Epithelial cell of esophagus (primary cell): ENCODE measurements at regions not wholly inside any gene's neighbourhood (a gene's known extent, or its start where the extent isn't known, plus 50 kb on each side); places are given as distances from the start of the nearest gene placed in this dataset.
A peak's percentile ranks its signal among the peaks of the same experiment; 100 is the strongest.
"Not testable (repeated sequence)": the region's sequence is repeated elsewhere in the genome, so short reads cannot be mapped to it uniquely, and the experiment has no call there.

Experiments used
- DNase-seq: peaks from one replicate; pipeline ENCODE4 v3.0.0; 2010; ENCODE audit warnings: low read depth
- H3K4me3 ChIP-seq: 2 replicates; pipeline ENCODE4 v1.5.1; 2011; ENCODE audit warnings: mild to moderate bottlenecking, low read length, control low read depth
- CTCF ChIP-seq: IDR thresholded peaks from 2 replicates; pipeline ENCODE4 v1.5.1; 2011; ENCODE audit warnings: low read depth, mild to moderate bottlenecking, low read length, control low read depth, inconsistent platforms; ENCODE audit not compliant: insufficient read depth; ENCODE audit errors: missing control alignments

GRCh38 chrX:45584717-45585116, 384.0 kb upstream of the DIPK2B start:
- H3K4me3 ChIP-seq = no peak overlapping the region
- DNase-seq = peak; percentile 82
- no peak for TF ChIP-seq CTCF

- no peak for DNase-seq
- no peak overlapping the region for H3K4me3 ChIP-seq
- TF ChIP-seq CTCF = no peak
These were observed 376.7 kb upstream of the DIPK2B start for GRCh38 chrX:45577361-45577760.

- no peak for TF ChIP-seq CTCF
- no peak overlapping the region for H3K4me3 ChIP-seq
- DNase-seq = no peak
These were observed 370.8 kb upstream of the DIPK2B start for GRCh38 chrX:45571453-45571852.

- no peak for TF ChIP-seq CTCF
- no peak overlapping the region for H3K4me3 ChIP-seq
- no peak for DNase-seq
These were observed 365.8 kb upstream of the DIPK2B start for GRCh38 chrX:45566456-45566855.

- TF ChIP-seq CTCF = no peak
- no peak overlapping the region for H3K4me3 ChIP-seq
- peak; percentile 10 for DNase-seq
These were observed 356.7 kb upstream of the DIPK2B start for GRCh38 chrX:45557387-45557786.

- no peak overlapping the region for H3K4me3 ChIP-seq
- no peak for TF ChIP-seq CTCF
- no peak for DNase-seq
These were observed 354.1 kb upstream of the DIPK2B start for GRCh38 chrX:45554736-45555135.

GRCh38 chrX:45553417-45553816, 352.7 kb upstream of the DIPK2B start:
- TF ChIP-seq CTCF = no peak

GRCh38 chrX:45546697-45547096, 346.0 kb upstream of the DIPK2B start:
- not testable (repeated sequence) for H3K4me3 ChIP-seq, DNase-seq

More at GRCh38 chrX:45553417-45553816, 352.7 kb upstream of the DIPK2B start:
- no peak for DNase-seq
- H3K4me3 ChIP-seq = no peak overlapping the region
